Fibroblast of pulmonary artery (primary cell): ENCODE measurements at regions not wholly inside any gene's neighbourhood (a gene's known extent, or its start where the extent isn't known, plus 50 kb on each side); places are given as distances from the start of the nearest gene placed in this dataset.
"Not testable (repeated sequence)": the region's sequence is repeated elsewhere in the genome, so short reads cannot be mapped to it uniquely, and the experiment has no call there.

ENCODE experiments used
- DNase-seq: peaks from one replicate; pipeline ENCODE4 v3.0.0-alpha.2; 2010; ENCODE audit warnings: low read depth
- H3K4me3 ChIP-seq: replicated peaks from 2 replicates; pipeline ENCODE4 v1.5.1; 2011; ENCODE audit warnings: low read depth, mild to moderate bottlenecking, control low read depth, low read length, moderate library complexity
- CTCF ChIP-seq: IDR thresholded peaks from 2 replicates; pipeline ENCODE4 v1.5.1; 2011; ENCODE audit warnings: mild to moderate bottlenecking, control low read depth, low read length, inconsistent platforms; ENCODE audit errors: missing control alignments

GRCh38 chr6:144624716-144625115, 339.6 kb downstream of the UTRN start:
- H3K4me3 ChIP-seq = no peak overlapping the region
- no peak for TF ChIP-seq CTCF
- DNase-seq = no peak

- DNase-seq = no peak
- TF ChIP-seq CTCF = no peak
- no peak overlapping the region for H3K4me3 ChIP-seq
These were observed 345.7 kb downstream of the UTRN start for GRCh38 chr6:144630857-144631256.

- no peak for TF ChIP-seq CTCF
These were observed 347.1 kb downstream of the UTRN start for GRCh38 chr6:144632266-144632665.

GRCh38 chr6:144633886-144634285, 348.8 kb downstream of the UTRN start:
- no peak for DNase-seq
- H3K4me3 ChIP-seq = no peak overlapping the region
- no peak for TF ChIP-seq CTCF

More at GRCh38 chr6:144632266-144632665, 347.1 kb downstream of the UTRN start:
- no peak overlapping the region for H3K4me3 ChIP-seq
- DNase-seq = no peak

- no peak for TF ChIP-seq CTCF
- H3K4me3 ChIP-seq = no peak overlapping the region
- no peak for DNase-seq
These were observed 349.2 kb downstream of the UTRN start for GRCh38 chr6:144634371-144634770.

GRCh38 chr6:144635051-144635450, 349.9 kb downstream of the UTRN start:
- no peak for DNase-seq
- H3K4me3 ChIP-seq = no peak overlapping the region
- no peak for TF ChIP-seq CTCF

GRCh38 chr6:144636025-144636424, 350.9 kb downstream of the UTRN start:
- not testable (repeated sequence) for DNase-seq, H3K4me3 ChIP-seq

GRCh38 chr6:144637541-144637940, 352.4 kb downstream of the UTRN start:
- TF ChIP-seq CTCF = no peak
- no peak for DNase-seq
- no peak overlapping the region for H3K4me3 ChIP-seq
